Common myeloid progenitor, CD34-positive (primary cell): ENCODE measurements at regions not wholly inside any gene's neighbourhood (a gene's known extent, or its start where the extent isn't known, plus 50 kb on each side); places are given as distances from the start of the nearest gene placed in this dataset.

ENCODE experiments used
- CTCF ChIA-PET: fragments of 350-600 bp; sonication (Branson Sonifier 250); formaldehyde crosslinking; loops from one replicate; lab custom pipeline; 2021; ENCODE audit warnings: antibody characterized with exemption; lab: Charles Lee
- POLR2A ChIA-PET: fragments of 350-600 bp; sonication (Branson Sonifier 250); formaldehyde crosslinking; loops from one replicate; lab custom pipeline; 2021; ENCODE audit warnings: antibody characterized with exemption; lab: Charles Lee
- DNase-seq, 3 donors: peaks; one replicate each; pipeline versions ENCODE4 v3.0.0 to v3.0.0-alpha.2; 2013
- H3K27ac ChIP-seq, 2 experiments: 1 replicate in 1 of 2; 2 replicates in 1 of 2; pipeline ENCODE4 v1.7.0; 2013; ENCODE audit warnings: inconsistent platforms in 2 of 2, low read length in 2 of 2, mild to moderate bottlenecking in 2 of 2, low read depth in 1 of 2, moderate library complexity in 1 of 2; ENCODE audit not compliant: severe bottlenecking in 2 of 2, insufficient read depth in 1 of 2, poor library complexity in 1 of 2
- H3K27me3 ChIP-seq, 5 experiments: replicated peaks in 2 of 5; 1 replicate in 3 of 5; 2 replicates in 2 of 5; pipeline versions ENCODE4 v1.6.1 to v1.7.0; 2013; ENCODE audit warnings: low read length in 4 of 5, mild to moderate bottlenecking in 2 of 5, moderate library complexity in 2 of 5, inconsistent platforms in 1 of 5; ENCODE audit not compliant: insufficient read depth in 5 of 5, control insufficient read depth in 4 of 5
- H3K36me3 ChIP-seq, 4 experiments: 1 replicate in 2 of 4; 2 replicates in 2 of 4; pipeline versions ENCODE4 v1.6.1 to v1.7.0; 2013; ENCODE audit warnings: low read length in 3 of 4, control low read depth in 1 of 4, mild to moderate bottlenecking in 1 of 4; ENCODE audit not compliant: control insufficient read depth in 4 of 4, insufficient read depth in 4 of 4
- H3K4me1 ChIP-seq, 4 experiments: 1 replicate in 3 of 4; 2 replicates in 1 of 4; pipeline versions ENCODE4 v1.6.1 to v1.7.1; 2013; ENCODE audit warnings: low read length in 3 of 4, mild to moderate bottlenecking in 3 of 4, control low read depth in 1 of 4, inconsistent platforms in 1 of 4, moderate library complexity in 1 of 4; ENCODE audit not compliant: control insufficient read depth in 4 of 4, insufficient read depth in 4 of 4; ENCODE audit errors: control extremely low read depth in 1 of 4
- H3K4me3 ChIP-seq, 7 experiments: 1 replicate in 4 of 7; 2 replicates in 3 of 7; pipeline versions ENCODE4 v1.5.1 to v1.7.0; 2013; ENCODE audit warnings: mild to moderate bottlenecking in 7 of 7, low read length in 6 of 7, moderate library complexity in 6 of 7, inconsistent platforms in 2 of 7, low read depth in 2 of 7, control low read depth in 1 of 7; ENCODE audit not compliant: insufficient read depth in 4 of 7, control insufficient read depth in 1 of 7; ENCODE audit errors: extremely low read depth in 1 of 7
- H3K9me3 ChIP-seq, 5 experiments: 1 replicate in 4 of 5; 2 replicates in 1 of 5; pipeline versions ENCODE4 v1.6.1 to v1.7.1; 2013; ENCODE audit warnings: low read length in 4 of 5, mild to moderate bottlenecking in 2 of 5, inconsistent platforms in 1 of 5, low read depth in 1 of 5, moderate library complexity in 1 of 5; ENCODE audit not compliant: control insufficient read depth in 4 of 5, insufficient read depth in 2 of 5; ENCODE audit errors: control extremely low read depth in 1 of 5
- WGBS: methylation state at CpG from one replicate; pipeline ENCODE4 v1.1.5; 2013; ENCODE audit not compliant: insufficient coverage; 5-methylcytosine and 5-hydroxymethylcytosine counted together

GRCh38 chr19:31174948-31175347, 174.3 kb downstream of the TSHZ3 start:
- no peaks in the 10 kb centered on the region for H3K4me1 ChIP-seq
- ChIA-PET CTCF (no interaction called here), POLR2A (no interaction called here)
- WGBS = 92% methylated on average over 4 of the region's 5 CpGs
- no peak for DNase-seq
- no peak overlapping the region for H3K27ac ChIP-seq
- peaks cover 0 to 7% (median 0%) of the 10 kb centered on the region in 5 experiments for H3K27me3 ChIP-seq
- no peak overlapping the region for H3K4me3 ChIP-seq
- no peaks in the 10 kb centered on the region for H3K9me3 ChIP-seq
- H3K36me3 ChIP-seq = no peaks in the 10 kb centered on the region

- no peaks in the 10 kb centered on the region for H3K4me1 ChIP-seq
Measured at GRCh38 chr19:31173991-31174390, 175.2 kb downstream of the TSHZ3 start.

GRCh38 chr19:31171936-31172335, 177.3 kb downstream of the TSHZ3 start:
- no peak for DNase-seq
- no peak overlapping the region for H3K4me3 ChIP-seq
- CTCF ChIA-PET = interaction anchor here (0.7 kb wide), 1 partner anchor 25 kb away, joined by 3 read pairs; no protein-coding TSS in a partner anchor
- no peaks in the 10 kb centered on the region for H3K9me3 ChIP-seq
- H3K36me3 ChIP-seq = no peaks in the 10 kb centered on the region
- H3K27ac ChIP-seq = no peak overlapping the region
- H3K4me1 ChIP-seq = no peaks in the 10 kb centered on the region
- 90% methylated on average over 3 of the region's 4 CpGs for WGBS
- peaks cover 0 to 6% (median 4%) of the 10 kb centered on the region in 5 experiments for H3K27me3 ChIP-seq
- POLR2A ChIA-PET = no interaction called here

More at GRCh38 chr19:31173991-31174390, 175.2 kb downstream of the TSHZ3 start:
- H3K9me3 ChIP-seq = no peaks in the 10 kb centered on the region
- POLR2A ChIA-PET = no interaction called here
- DNase-seq = no peak
- H3K36me3 ChIP-seq = no peaks in the 10 kb centered on the region
- H3K27me3 ChIP-seq = peaks cover 0 to 7% (median 0%) of the 10 kb centered on the region in 5 experiments
- no peak overlapping the region for H3K27ac ChIP-seq
- no peak overlapping the region for H3K4me3 ChIP-seq
- WGBS = 97% methylated on average over 2 of the region's 4 CpGs
- CTCF ChIA-PET = interaction anchor here (1.6 kb wide), 1 partner anchor 8 kb away, joined by 4 read pairs; no protein-coding TSS in a partner anchor

GRCh38 chr19:31170046-31170445, 179.2 kb downstream of the TSHZ3 start:
- CTCF ChIA-PET = no interaction called here
- H3K9me3 ChIP-seq = no peaks in the 10 kb centered on the region
- POLR2A ChIA-PET = no interaction called here
- no peaks in the 10 kb centered on the region for H3K4me1 ChIP-seq
- H3K27ac ChIP-seq = no peak overlapping the region
- no peaks in the 10 kb centered on the region for H3K36me3 ChIP-seq
- WGBS = no CpG with 5 or more reads among the region's 2 CpGs
- no peak overlapping the region for H3K4me3 ChIP-seq
- no peak for DNase-seq
- H3K27me3 ChIP-seq = peaks cover 0 to 24% (median 7%) of the 10 kb centered on the region in 5 experiments

- Histone ChIP-seq H3K36me3 (no peaks in the 10 kb centered on the region), H3K27me3 (peaks cover 0 to 42% (median 16%) of the 10 kb centered on the region in 5 experiments), H3K4me3 (no peak overlapping the region), H3K27ac (no peak overlapping the region), H3K9me3 (no peaks in the 10 kb centered on the region), H3K4me1 (peaks cover 0 to 3% (median 0%) of the 10 kb centered on the region in 4 experiments)
- CTCF ChIA-PET = interaction anchor here (0.7 kb wide), 1 partner anchor 500 kb away, joined by 3 read pairs; no protein-coding TSS in a partner anchor
- WGBS = 93% methylated on average over 7 of the region's 8 CpGs
- DNase-seq = no peak
- POLR2A ChIA-PET = interaction anchor here (1.2 kb wide), 1 partner anchor 187 kb away, joined by 3 read pairs; no protein-coding TSS in a partner anchor
Measured at GRCh38 chr19:31168106-31168625, 181.1 kb downstream of the TSHZ3 start.

- WGBS = 4% methylated on average over 4 of the region's 8 CpGs
- ChIA-PET POLR2A (interaction anchor here (1.2 kb wide), 1 partner anchor 188 kb away, joined by 3 read pairs; no protein-coding TSS in a partner anchor), CTCF (no interaction called here)
- H3K4me1 ChIP-seq = peaks cover 0 to 3% (median 0%) of the 10 kb centered on the region in 4 experiments
- no peaks in the 10 kb centered on the region for H3K9me3 ChIP-seq
- no peak overlapping the region for H3K27ac ChIP-seq
- H3K4me3 ChIP-seq = no peak overlapping the region
- no peaks in the 10 kb centered on the region for H3K36me3 ChIP-seq
- peak in 2 of 3 donors; percentile 15 to 26 for DNase-seq
- peaks cover 0 to 42% (median 16%) of the 10 kb centered on the region in 5 experiments for H3K27me3 ChIP-seq
Measured at GRCh38 chr19:31167690-31168089, 181.5 kb downstream of the TSHZ3 start.

- peaks cover 0 to 3% (median 0%) of the 10 kb centered on the region in 4 experiments for H3K4me1 ChIP-seq
- no peak for DNase-seq
- POLR2A ChIA-PET = no interaction called here
- H3K27ac ChIP-seq = no peak overlapping the region
- H3K36me3 ChIP-seq = no peaks in the 10 kb centered on the region
- WGBS = 91% methylated on average over 1 of the region's 2 CpGs
- CTCF ChIA-PET = no interaction called here
- H3K9me3 ChIP-seq = no peaks in the 10 kb centered on the region
- no peak overlapping the region for H3K4me3 ChIP-seq
- H3K27me3 ChIP-seq = peaks cover 0 to 42% (median 21%) of the 10 kb centered on the region in 5 experiments
Measured at GRCh38 chr19:31166206-31166605, 183.0 kb downstream of the TSHZ3 start.
